ENCODE measurements at regions not wholly inside any gene's neighbourhood (a gene's known extent, or its start where the extent isn't known, plus 50 kb on each side); places are given as distances from the start of the nearest gene placed in this dataset.

GRCh38 chr2:129456691-129457090, 522.8 kb upstream of the RAB6C start:
- Histone ChIP-seq H3K4me3 (no peak overlapping the region), H3K27ac (replicated peaks) (no peak overlapping the region), H3K9me3 (replicated peaks) (no peaks in the 10 kb centered on the region), H3K4me1 (no peaks in the 10 kb centered on the region), H3K27me3 (ENCODE audit: low read depth) (no peaks in the 10 kb centered on the region), H3K36me3 (no peaks in the 10 kb centered on the region)
- no peak for DNase-seq
- TF ChIP-seq, protein P1, sequence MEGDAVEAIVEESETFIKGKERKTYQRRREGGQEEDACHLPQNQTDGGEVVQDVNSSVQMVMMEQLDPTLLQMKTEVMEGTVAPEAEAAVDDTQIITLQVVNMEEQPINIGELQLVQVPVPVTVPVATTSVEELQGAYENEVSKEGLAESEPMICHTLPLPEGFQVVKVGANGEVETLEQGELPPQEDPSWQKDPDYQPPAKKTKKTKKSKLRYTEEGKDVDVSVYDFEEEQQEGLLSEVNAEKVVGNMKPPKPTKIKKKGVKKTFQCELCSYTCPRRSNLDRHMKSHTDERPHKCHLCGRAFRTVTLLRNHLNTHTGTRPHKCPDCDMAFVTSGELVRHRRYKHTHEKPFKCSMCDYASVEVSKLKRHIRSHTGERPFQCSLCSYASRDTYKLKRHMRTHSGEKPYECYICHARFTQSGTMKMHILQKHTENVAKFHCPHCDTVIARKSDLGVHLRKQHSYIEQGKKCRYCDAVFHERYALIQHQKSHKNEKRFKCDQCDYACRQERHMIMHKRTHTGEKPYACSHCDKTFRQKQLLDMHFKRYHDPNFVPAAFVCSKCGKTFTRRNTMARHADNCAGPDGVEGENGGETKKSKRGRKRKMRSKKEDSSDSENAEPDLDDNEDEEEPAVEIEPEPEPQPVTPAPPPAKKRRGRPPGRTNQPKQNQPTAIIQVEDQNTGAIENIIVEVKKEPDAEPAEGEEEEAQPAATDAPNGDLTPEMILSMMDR (IDR thresholded peaks at IDR 0.05; ENCODE audit: borderline replicate concordance): no peak
- intact Hi-C loops (cut with micrococcal nuclease): no loop called here

- Histone ChIP-seq H3K4me3 (no peak overlapping the region), H3K27ac (replicated peaks) (no peak overlapping the region), H3K27me3 (ENCODE audit: low read depth) (no peaks in the 10 kb centered on the region), H3K9me3 (replicated peaks) (no peaks in the 10 kb centered on the region), H3K4me1 (no peaks in the 10 kb centered on the region), H3K36me3 (no peaks in the 10 kb centered on the region)
- no peak for DNase-seq
- TF ChIP-seq, protein P1 (IDR thresholded peaks at IDR 0.05; ENCODE audit: borderline replicate concordance): no peak
- intact Hi-C loops (cut with micrococcal nuclease): no loop called here
Observed at GRCh38 chr2:129457277-129457818, 522.1 kb upstream of the RAB6C start.

GRCh38 chr2:129458006-129458405, 521.5 kb upstream of the RAB6C start:
- no peak for DNase-seq
- intact Hi-C loops (cut with micrococcal nuclease): no loop called here

GRCh38 chr2:129458436-129458835, 521.0 kb upstream of the RAB6C start:
- Histone ChIP-seq H3K36me3 (no peaks in the 10 kb centered on the region), H3K27me3 (ENCODE audit: low read depth) (peaks cover 6% of the 10 kb centered on the region), H3K27ac (replicated peaks) (no peak overlapping the region), H3K4me3 (no peak overlapping the region), H3K9me3 (replicated peaks) (no peaks in the 10 kb centered on the region), H3K4me1 (no peaks in the 10 kb centered on the region)
- no peak for DNase-seq
- TF ChIP-seq, protein P1 (IDR thresholded peaks at IDR 0.05; ENCODE audit: borderline replicate concordance): no peak
- intact Hi-C loops (cut with micrococcal nuclease): no loop called here

More at GRCh38 chr2:129458006-129458405, 521.5 kb upstream of the RAB6C start:
- Histone ChIP-seq H3K9me3 (replicated peaks) (no peaks in the 10 kb centered on the region), H3K4me1 (no peaks in the 10 kb centered on the region), H3K36me3 (no peaks in the 10 kb centered on the region), H3K27ac (replicated peaks) (no peak overlapping the region), H3K27me3 (ENCODE audit: low read depth) (peaks cover 6% of the 10 kb centered on the region), H3K4me3 (no peak overlapping the region)
- TF ChIP-seq, protein P1 (IDR thresholded peaks at IDR 0.05; ENCODE audit: borderline replicate concordance): no peak

- H3K4me3 ChIP-seq: no peak overlapping the region
- H3K9me3 ChIP-seq (replicated peaks): no peaks in the 10 kb centered on the region
- H3K4me1 ChIP-seq: no peaks in the 10 kb centered on the region
- peaks cover 6% of the 10 kb centered on the region for H3K27me3 ChIP-seq (ENCODE audit: low read depth)
- TF ChIP-seq, protein P1 (IDR thresholded peaks at IDR 0.05; ENCODE audit: borderline replicate concordance): no peak
- intact Hi-C loops (cut with micrococcal nuclease): no loop called here
- H3K36me3 ChIP-seq: no peaks in the 10 kb centered on the region
- DNase-seq: no peak
- H3K27ac ChIP-seq (replicated peaks): no peak overlapping the region
Observed at GRCh38 chr2:129459200-129459876, 520.1 kb upstream of the RAB6C start.

All from left ventricle myocardium inferior (tissue), 1 donor.